ENCODE measurements at regions not wholly inside any gene's neighbourhood (a gene's known extent, or its start where the extent isn't known, plus 50 kb on each side); places are given as distances from the start of the nearest gene placed in this dataset.

DNA sequence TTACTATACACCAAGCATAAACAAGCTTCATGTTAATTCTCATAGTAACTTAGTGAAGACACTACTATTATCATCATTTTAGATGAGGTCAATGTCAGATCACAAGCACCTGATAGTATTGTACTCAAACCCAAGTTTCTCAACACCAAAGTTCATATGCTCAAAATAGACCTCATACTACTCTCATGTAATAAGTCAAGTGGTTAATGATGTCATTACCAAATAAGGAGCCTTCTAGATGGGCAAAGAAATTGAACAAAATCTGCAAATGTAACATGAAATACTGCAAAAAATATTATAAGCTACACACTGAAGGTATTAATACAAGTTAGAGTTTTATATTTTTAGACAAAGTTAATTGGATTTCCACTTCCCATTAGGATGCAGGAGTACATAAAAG is 144.0 kb upstream of the CHRM3 start:
- DNase-seq (ENCODE audit: low spot score): no peak
- Histone ChIP-seq H3K4me1 (ENCODE audit: control insufficient read depth in 4 of 4, insufficient read depth in 4 of 4, low read length in 3 of 4) (no peaks in the 10 kb centered on the region), H3K27me3 (ENCODE audit: control insufficient read depth in 4 of 4, insufficient read depth in 4 of 4, low read length in 3 of 4) (no peaks in the 10 kb centered on the region), H3K4me3 (ENCODE audit: low read depth in 1 of 3, low read length in 3 of 3) (no peak overlapping the region), H3K9me3 (ENCODE audit: control insufficient read depth in 4 of 4, low read length in 3 of 4) (no peaks in the 10 kb centered on the region), H3K9ac (ENCODE audit: low read depth in 1 of 2, low read length in 2 of 2) (no peak overlapping the region), H3K36me3 (ENCODE audit: control insufficient read depth in 4 of 4, insufficient read depth in 3 of 4, low read depth in 1 of 4, low read length in 3 of 4) (no peaks in the 10 kb centered on the region), H3K27ac (ENCODE audit: low read depth in 1 of 2, low read length in 2 of 2) (no peak overlapping the region)
- TF ChIP-seq FOXA1 (IDR thresholded peaks at IDR 0.05) (no peak), NR2F2 (IDR thresholded peaks at IDR 0.05) (no peak), HNF4G (IDR thresholded peaks at IDR 0.05) (no peak), EGR1 (IDR thresholded peaks at IDR 0.05; ENCODE audit: low read depth in 2 of 2) (no peak), TAF1 (conservative IDR thresholded peaks at IDR 0.05) (no peak)
- TF ChIP-seq, protein P1, sequence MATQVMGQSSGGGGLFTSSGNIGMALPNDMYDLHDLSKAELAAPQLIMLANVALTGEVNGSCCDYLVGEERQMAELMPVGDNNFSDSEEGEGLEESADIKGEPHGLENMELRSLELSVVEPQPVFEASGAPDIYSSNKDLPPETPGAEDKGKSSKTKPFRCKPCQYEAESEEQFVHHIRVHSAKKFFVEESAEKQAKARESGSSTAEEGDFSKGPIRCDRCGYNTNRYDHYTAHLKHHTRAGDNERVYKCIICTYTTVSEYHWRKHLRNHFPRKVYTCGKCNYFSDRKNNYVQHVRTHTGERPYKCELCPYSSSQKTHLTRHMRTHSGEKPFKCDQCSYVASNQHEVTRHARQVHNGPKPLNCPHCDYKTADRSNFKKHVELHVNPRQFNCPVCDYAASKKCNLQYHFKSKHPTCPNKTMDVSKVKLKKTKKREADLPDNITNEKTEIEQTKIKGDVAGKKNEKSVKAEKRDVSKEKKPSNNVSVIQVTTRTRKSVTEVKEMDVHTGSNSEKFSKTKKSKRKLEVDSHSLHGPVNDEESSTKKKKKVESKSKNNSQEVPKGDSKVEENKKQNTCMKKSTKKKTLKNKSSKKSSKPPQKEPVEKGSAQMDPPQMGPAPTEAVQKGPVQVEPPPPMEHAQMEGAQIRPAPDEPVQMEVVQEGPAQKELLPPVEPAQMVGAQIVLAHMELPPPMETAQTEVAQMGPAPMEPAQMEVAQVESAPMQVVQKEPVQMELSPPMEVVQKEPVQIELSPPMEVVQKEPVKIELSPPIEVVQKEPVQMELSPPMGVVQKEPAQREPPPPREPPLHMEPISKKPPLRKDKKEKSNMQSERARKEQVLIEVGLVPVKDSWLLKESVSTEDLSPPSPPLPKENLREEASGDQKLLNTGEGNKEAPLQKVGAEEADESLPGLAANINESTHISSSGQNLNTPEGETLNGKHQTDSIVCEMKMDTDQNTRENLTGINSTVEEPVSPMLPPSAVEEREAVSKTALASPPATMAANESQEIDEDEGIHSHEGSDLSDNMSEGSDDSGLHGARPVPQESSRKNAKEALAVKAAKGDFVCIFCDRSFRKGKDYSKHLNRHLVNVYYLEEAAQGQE (IDR thresholded peaks at IDR 0.05): no peak
- TF ChIP-seq, protein P2, sequence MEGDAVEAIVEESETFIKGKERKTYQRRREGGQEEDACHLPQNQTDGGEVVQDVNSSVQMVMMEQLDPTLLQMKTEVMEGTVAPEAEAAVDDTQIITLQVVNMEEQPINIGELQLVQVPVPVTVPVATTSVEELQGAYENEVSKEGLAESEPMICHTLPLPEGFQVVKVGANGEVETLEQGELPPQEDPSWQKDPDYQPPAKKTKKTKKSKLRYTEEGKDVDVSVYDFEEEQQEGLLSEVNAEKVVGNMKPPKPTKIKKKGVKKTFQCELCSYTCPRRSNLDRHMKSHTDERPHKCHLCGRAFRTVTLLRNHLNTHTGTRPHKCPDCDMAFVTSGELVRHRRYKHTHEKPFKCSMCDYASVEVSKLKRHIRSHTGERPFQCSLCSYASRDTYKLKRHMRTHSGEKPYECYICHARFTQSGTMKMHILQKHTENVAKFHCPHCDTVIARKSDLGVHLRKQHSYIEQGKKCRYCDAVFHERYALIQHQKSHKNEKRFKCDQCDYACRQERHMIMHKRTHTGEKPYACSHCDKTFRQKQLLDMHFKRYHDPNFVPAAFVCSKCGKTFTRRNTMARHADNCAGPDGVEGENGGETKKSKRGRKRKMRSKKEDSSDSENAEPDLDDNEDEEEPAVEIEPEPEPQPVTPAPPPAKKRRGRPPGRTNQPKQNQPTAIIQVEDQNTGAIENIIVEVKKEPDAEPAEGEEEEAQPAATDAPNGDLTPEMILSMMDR (IDR thresholded peaks at IDR 0.05; ENCODE audit: low read depth, low read length, missing input control): no peak

DNA sequence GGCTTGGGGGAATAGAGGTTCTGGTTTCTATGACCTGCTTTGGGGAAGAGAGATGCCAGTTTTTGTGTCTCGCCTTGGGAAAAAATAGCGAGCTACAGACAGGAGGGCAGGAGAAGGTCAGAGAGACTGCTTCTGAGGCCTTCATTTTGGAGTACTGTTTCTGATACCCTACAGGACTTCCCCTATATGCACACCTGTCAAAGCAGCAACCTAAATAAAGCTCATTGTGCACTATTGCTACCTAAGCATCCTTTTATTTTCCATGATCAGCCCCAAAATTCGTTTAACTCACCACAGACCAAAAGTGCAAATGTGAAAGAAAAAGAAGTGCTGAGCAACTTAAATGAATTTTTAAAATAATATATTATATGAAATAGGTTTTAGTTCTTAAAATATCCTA is 145.6 kb upstream of the CHRM3 start:
- Histone ChIP-seq H3K9ac (ENCODE audit: low read depth in 1 of 2, low read length in 2 of 2) (no peak overlapping the region), H3K27me3 (ENCODE audit: control insufficient read depth in 4 of 4, insufficient read depth in 4 of 4, low read length in 3 of 4) (no peaks in the 10 kb centered on the region), H3K4me1 (ENCODE audit: control insufficient read depth in 4 of 4, insufficient read depth in 4 of 4, low read length in 3 of 4) (no peaks in the 10 kb centered on the region), H3K36me3 (ENCODE audit: control insufficient read depth in 4 of 4, insufficient read depth in 3 of 4, low read depth in 1 of 4, low read length in 3 of 4) (no peaks in the 10 kb centered on the region), H3K9me3 (ENCODE audit: control insufficient read depth in 4 of 4, low read length in 3 of 4) (no peaks in the 10 kb centered on the region), H3K27ac (ENCODE audit: low read depth in 1 of 2, low read length in 2 of 2) (no peak overlapping the region), H3K4me3 (ENCODE audit: low read depth in 1 of 3, low read length in 3 of 3) (no peak overlapping the region)
- TF ChIP-seq FOXA1 (IDR thresholded peaks at IDR 0.05): no peak
- TF ChIP-seq HNF4G (IDR thresholded peaks at IDR 0.05): no peak
- WGBS: 81% methylated on average over 3 of the region's 3 CpGs
- no peak for DNase-seq (ENCODE audit: low spot score)

DNA sequence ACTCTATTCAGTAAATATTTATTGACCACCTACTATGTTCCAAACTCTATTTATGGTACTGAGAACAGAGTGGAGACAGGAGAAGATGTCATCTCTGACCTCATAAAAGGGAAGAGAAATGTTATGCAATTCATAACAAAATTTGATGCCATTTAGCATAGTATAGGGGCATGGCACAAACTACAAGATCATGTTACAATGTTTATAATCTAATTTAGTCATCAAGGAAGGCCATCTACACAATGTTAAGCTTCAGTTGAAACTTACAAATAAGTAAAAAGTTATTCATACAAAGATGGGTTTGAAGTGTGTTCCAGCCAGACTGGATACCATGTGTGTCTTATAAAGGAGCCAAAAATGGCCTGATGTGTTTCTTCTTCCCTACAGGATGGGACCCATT is 146.8 kb upstream of the CHRM3 start:
- Histone ChIP-seq H3K4me3 (ENCODE audit: low read depth in 1 of 3, low read length in 3 of 3) (no peak overlapping the region), H3K9ac (ENCODE audit: low read depth in 1 of 2, low read length in 2 of 2) (no peak overlapping the region), H3K4me1 (ENCODE audit: control insufficient read depth in 4 of 4, insufficient read depth in 4 of 4, low read length in 3 of 4) (no peaks in the 10 kb centered on the region), H3K27ac (ENCODE audit: low read depth in 1 of 2, low read length in 2 of 2) (no peak overlapping the region), H3K9me3 (ENCODE audit: control insufficient read depth in 4 of 4, low read length in 3 of 4) (no peaks in the 10 kb centered on the region), H3K27me3 (ENCODE audit: control insufficient read depth in 4 of 4, insufficient read depth in 4 of 4, low read length in 3 of 4) (no peaks in the 10 kb centered on the region), H3K36me3 (ENCODE audit: control insufficient read depth in 4 of 4, insufficient read depth in 3 of 4, low read depth in 1 of 4, low read length in 3 of 4) (no peaks in the 10 kb centered on the region)
- DNase-seq (ENCODE audit: low spot score): no peak
- TF ChIP-seq RAD21 (IDR thresholded peaks at IDR 0.05): no peak
- TF ChIP-seq HNF4A (conservative IDR thresholded peaks at IDR 0.05): no peak
- TF ChIP-seq GABPA (IDR thresholded peaks at IDR 0.05 in 1 of 2, conservative IDR thresholded peaks at IDR 0.05 in 1 of 2): no peak
- TF ChIP-seq FOXA2 (IDR thresholded peaks at IDR 0.05): no peak
- no peak for TF ChIP-seq SP1 (IDR thresholded peaks at IDR 0.05)
- TF ChIP-seq JUND (IDR thresholded peaks at IDR 0.05): no peak
- TF ChIP-seq, protein P2 (IDR thresholded peaks at IDR 0.05; ENCODE audit: low read depth, low read length, missing input control): no peak
- TF ChIP-seq, protein P3, sequence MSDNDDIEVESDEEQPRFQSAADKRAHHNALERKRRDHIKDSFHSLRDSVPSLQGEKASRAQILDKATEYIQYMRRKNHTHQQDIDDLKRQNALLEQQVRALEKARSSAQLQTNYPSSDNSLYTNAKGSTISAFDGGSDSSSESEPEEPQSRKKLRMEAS (IDR thresholded peaks at IDR 0.05): no peak
- TF ChIP-seq, protein P4, sequence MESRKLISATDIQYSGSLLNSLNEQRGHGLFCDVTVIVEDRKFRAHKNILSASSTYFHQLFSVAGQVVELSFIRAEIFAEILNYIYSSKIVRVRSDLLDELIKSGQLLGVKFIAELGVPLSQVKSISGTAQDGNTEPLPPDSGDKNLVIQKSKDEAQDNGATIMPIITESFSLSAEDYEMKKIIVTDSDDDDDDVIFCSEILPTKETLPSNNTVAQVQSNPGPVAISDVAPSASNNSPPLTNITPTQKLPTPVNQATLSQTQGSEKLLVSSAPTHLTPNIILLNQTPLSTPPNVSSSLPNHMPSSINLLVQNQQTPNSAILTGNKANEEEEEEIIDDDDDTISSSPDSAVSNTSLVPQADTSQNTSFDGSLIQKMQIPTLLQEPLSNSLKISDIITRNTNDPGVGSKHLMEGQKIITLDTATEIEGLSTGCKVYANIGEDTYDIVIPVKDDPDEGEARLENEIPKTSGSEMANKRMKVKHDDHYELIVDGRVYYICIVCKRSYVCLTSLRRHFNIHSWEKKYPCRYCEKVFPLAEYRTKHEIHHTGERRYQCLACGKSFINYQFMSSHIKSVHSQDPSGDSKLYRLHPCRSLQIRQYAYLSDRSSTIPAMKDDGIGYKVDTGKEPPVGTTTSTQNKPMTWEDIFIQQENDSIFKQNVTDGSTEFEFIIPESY (IDR thresholded peaks at IDR 0.05): no peak
- TF ChIP-seq, protein P5, sequence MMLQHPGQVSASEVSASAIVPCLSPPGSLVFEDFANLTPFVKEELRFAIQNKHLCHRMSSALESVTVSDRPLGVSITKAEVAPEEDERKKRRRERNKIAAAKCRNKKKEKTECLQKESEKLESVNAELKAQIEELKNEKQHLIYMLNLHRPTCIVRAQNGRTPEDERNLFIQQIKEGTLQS (IDR thresholded peaks at IDR 0.05): no peak
- TF ChIP-seq HNF4G (IDR thresholded peaks at IDR 0.05): no peak
- TF ChIP-seq YY1 (IDR thresholded peaks at IDR 0.05): no peak
- TF ChIP-seq FOXA1 (IDR thresholded peaks at IDR 0.05): no peak
- TF ChIP-seq TAF1 (conservative IDR thresholded peaks at IDR 0.05): no peak
